HPDE6-E6E7 (cell line): ENCODE measurements at regions not wholly inside any gene's neighbourhood (a gene's known extent, or its start where the extent isn't known, plus 50 kb on each side); places are given as distances from the start of the nearest gene placed in this dataset.
A peak's percentile ranks its signal among the peaks of the same experiment; 100 is the strongest.
"Not testable (repeated sequence)": the region's sequence is repeated elsewhere in the genome, so short reads cannot be mapped to it uniquely, and the experiment has no call there.

ENCODE experiments used
- DNase-seq: peaks from one replicate; pipeline ENCODE4 v3.0.0; 2011; ENCODE audit warnings: missing footprints; ENCODE audit errors: extremely low spot score

DNA sequence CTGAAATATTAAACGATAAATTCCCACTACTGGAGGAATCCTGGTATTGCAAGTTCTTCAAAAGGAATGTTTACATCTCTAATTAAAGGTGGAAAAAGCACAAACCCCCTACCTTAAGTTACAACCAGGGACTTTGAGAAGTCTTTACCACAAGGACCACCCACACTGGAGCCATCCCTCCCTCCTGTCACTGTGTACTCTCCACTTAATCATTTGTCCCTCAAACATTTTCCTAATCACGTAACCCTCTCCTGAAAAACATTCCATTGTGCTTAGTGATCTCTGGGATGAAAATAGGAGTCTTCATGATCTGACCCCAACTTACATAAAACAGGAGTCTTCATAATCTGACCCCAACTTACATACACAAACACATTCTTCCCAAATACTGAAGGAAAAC, 85.7 kb downstream of the SUCLG1 start:
- no peak for DNase-seq

DNA sequence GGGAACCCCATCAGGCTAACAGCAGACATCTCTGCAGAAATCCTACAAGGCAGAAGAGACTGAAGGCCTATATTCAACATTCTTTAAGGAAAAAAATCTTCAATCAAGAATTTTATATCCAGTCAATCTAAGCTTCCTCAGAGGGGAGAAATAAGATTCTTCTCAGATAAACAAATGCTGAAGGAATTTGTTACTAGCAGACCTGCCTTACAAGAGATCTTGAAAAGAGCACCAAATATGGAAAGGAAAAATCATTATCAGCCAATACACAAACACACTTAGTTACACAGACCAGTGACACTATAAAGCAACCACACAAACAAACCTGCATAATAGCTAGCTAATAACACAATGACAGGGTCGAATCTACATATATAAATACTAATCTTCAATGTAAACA, 96.5 kb downstream of the SUCLG1 start:
- no peak for DNase-seq

DNA sequence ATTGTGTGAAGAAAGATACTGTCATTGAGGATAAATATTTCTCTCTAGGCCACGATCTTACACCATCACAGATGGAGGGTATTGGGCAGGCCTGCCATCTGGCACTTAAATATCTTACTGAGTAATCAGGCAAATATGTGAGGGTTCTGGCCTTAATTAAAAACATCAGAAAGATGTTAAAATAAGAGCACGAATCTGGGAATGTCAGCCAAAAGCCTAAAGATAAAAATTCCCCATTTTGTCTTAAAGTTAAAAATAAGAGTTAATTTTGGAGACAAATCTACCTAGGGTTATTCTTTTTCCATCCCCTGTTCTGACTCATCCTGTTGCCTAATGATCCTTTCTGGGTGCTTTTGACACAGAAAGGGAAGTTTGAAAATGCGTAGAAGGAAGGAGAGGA, 121.0 kb downstream of the SUCLG1 start:
- DNase-seq: no peak

DNA sequence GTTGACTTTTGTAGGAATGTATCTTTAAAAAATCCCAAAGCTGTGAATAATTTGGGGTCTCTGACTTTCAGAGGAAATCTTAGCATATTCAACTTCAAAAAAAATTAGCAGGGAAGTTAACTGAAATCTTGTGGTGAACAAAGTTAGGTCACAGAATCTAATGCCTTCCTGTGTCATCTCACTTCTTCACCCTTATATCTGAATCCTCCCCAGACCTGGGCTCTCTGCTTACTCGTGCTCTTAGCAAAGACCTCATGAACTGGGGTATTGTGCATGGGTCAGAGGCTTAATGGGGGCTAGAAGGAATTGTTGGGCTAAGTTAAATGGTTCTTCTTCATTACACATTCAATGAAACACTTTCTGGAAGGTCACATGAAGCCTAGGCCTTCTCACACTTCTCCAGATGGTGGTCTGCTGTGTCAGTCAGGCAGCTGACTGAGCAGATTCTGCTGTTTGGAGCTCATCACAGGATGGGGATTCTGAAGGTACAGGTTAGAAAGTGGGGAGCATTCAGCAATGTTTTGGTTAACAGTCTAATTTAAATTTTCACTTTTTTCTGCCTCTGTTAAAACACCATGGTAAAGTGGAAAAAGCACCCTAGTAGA, 131.3 kb downstream of the SUCLG1 start:
- DNase-seq: no peak

DNA sequence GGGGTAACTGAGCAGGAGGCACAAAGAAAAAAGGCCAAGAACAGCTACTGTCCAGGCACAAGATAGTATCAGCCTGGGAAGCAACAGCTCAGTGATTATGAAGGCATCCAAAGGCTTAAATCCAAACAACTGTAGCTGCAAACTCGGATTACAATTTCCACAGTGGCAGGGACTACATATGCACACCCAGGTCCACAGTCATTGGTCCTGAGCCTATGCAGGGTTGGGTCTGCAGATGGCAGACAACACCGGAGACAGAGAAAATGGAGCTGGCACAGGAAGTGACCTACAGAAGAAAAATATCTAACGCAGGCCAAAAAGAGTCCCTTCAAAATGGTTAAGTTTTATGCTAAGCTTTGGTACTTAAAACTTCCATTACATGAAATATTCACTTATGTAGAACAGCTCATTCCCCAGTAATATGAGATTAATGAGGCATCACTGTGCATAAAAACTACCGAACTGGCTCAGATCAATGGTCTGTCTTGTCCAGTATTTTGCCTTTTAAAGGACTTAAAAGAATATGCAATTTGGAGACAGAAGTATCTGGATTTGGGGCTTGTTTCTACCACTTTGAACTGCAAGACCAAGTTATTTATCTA, 132.1 kb downstream of the SUCLG1 start:
- DNase-seq: no peak

DNA sequence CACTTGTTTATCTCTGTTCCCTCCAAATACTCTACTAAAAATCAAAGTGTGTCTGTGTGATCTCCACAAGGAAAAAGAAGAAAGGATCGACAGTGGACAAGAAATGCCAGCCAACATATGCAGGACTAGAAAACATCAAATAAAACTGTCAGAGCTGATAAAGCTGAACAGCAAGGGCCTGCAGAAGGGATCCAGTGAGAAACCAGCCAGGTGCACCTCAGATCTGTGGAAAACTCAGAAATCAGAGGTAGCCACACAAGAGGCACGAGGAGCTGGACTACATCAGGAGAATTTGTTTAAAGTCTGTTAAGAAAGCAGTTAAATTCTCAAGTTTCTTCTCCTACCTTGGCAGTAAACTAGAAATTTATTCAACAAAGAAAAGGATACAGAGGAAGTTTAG, 135.2 kb downstream of the SUCLG1 start:
- DNase-seq: no peak

DNA sequence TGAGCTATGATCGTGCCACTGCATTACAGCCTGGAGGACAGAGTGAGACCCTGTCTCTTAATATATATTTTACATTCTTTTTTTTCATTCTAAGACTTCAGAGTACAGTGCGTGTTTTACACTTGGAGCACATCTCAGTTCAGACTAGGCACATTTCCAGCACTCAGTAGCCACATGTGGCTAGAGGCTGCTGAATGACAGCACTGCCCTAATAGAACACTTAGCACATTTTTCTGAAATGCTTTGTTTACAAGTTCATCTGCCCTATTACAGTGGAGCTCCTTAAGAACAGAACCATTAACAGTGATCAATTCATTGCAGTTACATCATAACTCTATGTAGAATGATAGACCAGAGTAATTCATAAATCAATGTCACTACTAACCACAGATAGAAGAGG, 138.1 kb downstream of the SUCLG1 start:
- no peak for DNase-seq

DNA sequence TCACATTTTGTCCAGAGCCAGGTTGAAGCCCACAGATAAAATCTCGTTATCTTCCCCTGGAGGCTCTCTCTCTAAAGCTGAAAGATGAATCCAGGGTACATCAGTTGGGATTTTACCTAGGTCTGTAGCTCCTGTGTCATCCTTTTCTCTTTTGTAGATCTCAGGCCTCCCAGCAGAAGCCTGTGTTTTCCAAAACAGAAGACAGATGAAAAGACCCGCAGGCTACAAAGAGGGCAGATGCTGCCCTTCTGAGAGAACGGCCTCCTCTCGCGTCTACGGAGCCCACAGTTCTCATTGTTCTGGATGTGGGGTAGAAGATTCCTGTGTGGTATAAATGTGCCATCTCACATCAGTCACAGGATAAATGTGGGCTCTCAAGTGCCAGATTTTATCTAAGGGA, 139.5 kb downstream of the SUCLG1 start:
- DNase-seq: no peak

DNA sequence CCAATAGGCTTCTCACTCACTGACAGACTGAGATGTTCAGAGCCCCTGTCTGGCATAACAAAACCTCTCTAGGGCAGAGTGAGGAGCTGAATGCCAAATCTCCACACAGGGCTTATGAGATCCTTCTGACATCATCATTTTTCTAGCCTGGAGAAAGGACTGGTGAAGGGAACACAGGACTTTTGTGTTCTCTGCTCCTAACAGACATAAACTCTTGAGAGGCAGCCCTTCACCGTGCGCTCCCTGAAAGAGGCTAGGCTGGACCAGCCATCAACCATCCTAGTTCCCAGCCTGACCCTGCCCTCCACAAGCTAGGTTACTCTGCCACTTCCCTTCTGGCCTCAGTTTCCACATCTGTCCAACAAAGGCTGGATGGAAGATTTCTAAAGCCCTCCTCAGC, 141.9 kb downstream of the SUCLG1 start:
- no peak for DNase-seq

DNA sequence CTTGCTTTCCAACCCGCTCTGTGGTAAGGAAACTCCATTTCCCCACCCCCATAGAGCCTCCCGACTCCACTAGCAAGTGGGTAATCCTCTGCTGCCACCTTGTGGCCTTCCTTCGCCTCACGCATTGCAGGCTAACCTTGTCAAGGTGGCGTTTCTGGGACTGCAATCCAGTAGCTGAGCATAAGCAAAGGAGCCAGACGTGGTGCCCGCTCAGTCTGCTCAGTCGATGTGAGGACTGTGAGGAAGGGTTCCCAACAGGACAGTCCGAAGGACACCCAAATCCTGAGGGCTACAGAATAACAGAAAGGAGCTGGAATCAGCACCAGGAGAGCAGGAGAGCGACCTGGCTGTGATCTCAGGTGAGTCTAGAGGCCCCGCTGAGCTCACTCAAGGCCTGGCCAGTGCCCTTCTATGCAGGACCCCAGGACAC, 144.2 kb downstream of the SUCLG1 start:
- DNase-seq: peak; percentile 75

DNA sequence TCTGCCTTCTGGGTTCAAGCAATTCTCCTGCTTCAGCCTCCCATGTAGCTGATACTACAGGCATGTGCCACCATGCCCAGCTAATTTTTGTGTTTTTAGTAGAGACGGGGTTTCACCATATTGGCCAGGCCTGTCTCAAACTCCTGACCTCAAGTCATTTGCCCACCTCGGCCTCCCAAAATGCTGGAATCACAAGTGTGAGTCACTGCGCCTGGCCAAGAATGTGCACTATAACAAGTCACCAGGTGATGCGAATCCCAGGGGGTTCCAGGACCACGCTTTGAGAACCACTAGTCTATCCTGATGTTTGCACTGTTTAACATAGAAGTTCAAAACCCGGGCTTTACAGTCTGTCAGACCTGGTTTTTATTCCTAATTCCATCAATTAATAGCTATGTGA, 144.8 kb downstream of the SUCLG1 start:
- no peak for DNase-seq

DNA sequence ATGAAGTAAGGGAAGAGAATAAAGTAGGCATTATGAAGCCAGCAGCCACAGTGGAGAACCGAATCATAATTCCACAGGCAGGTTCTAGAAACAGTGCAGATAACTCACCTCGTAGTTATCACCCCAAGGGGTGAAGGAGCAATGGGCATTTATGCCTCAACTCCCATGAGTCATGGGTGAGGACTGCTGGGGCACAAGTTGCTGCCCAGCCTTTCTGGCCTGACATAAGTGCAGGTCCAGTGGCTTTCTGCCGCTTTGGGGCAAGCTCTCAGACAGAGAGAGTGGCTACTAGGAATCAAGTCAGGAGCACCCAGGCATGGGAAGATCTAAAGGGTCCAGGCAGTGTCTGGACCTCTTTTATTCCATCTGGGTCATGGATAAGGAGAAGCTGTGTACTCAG, 149.8 kb downstream of the SUCLG1 start:
- no peak for DNase-seq

DNA sequence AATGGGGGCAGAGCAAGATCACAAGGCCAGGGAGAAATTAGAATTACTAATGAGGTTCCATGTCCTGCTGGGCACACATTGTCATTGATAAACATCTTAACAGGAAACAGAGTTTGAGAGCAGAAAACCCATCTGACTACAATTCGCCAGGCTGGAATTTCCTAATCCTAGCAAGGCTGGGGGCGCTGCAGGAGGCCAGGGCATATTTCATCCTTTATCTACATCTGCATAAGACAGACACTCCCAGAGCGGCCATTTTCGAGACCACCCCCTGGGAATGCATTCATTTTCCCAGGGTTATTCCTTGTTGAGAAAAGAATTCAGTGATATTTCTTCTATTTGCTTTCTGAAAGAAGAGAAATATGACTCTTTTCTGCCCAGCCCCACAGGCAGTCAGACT, 152.7 kb downstream of the SUCLG1 start:
- no peak for DNase-seq

DNA sequence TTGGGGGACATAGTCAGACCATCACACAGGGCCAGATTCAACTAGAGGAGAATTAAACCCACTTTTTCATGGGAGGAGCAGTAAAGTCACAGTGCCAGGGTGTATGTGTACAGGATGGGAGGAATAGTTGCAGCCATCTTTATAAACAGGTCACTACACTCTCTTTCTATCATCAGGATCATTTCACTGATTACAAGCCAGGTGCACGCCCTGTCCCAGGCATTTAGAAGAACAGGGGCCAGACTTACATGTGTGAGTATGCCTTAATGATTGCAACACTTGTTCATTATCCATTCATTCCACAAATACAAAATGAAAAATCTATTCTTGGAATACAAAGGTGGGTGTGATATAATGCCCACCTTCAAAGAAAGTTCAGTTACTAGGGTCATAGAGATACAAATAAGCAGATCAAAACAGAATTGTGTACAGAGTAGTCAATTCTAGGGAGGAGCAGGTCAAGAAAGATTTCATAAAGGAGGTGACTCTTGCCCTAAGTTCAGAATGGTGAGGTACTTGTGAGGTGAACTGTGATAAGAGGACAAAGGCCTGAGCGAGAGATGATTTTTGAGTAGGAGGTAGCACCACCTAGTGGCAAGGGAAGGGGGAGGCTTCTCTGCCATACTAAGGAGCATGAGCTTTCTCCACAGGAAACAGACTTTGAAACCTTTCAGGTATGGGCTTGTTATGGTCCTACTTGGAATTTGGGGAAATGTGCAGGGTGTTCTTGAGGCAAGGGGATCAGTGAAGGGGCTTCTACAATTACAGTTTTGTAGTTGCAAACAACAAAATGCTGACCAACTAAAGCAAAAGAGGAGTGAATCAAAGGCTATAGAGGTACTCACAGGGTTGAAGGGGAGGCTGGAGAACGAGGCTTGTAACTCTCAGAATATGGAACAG, 156.3 kb downstream of the SUCLG1 start:
- peak; percentile 60 for DNase-seq

DNA sequence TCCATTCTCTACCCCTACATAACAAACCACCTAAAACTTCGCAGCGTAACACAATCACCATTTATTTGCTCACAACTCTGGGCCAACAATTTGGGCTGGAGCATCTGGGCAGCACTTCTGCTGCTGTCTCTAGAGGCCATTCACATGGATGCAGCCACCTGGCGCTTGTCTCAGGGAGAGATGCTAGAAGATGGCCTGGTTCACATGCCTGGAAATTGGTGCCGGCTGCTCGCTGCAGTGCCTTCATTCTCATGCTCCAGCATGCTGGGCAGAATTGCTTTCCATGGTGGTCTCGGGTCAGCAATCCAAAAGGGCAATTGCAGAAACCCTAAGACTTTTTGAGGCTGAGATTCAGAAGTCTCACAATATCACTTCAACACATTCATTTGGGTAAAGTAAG, 157.4 kb downstream of the SUCLG1 start:
- no peak for DNase-seq

DNA sequence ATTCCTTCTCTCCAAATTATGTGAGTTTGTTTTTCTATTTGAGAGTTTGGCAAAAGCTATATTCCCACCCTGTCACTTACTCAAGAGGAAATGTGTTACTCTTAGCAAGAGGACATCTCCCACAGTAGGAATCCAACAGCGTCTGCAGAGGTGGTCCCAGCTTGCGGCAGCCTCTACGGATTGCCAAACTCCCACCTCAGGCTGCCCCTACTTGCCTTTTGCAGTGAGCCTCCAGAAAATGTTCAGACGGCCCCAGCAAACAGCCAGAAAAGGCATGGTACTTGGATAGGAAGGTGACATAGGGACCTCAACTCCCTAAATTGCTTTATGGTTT, 158.4 kb downstream of the SUCLG1 start:
- DNase-seq: no peak

DNA sequence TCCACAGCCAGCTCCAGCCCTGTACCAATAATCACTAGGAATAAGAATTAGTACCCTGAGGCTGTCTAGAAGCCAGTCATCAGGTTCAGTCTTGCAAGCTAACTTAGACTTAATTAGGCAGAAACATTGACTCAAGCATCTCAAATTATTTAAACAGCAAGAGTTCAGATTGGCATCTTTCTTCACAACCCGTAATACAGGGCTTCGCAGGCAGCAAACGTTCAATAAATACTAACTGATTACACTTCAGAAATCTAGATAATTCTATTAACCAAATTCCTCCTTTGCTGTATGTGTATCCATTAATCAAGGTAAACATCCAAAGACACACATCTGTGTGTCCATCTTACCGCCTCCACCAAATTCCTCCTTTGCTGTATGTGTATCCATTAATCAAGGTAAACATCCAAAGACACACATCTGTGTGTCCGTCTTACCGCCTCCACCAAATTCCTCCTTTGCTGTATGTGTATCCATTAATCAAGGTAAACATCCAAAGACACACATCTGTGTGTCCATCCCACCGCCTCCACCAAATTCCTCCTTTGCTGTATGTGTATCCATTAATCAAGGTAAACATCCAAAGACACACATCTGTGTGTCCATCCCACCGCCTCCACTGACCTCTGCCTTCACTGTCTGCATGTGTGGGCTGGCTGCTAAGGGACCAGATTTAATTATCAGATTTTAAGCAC, 158.9 kb downstream of the SUCLG1 start:
- not testable (repeated sequence) for DNase-seq

DNA sequence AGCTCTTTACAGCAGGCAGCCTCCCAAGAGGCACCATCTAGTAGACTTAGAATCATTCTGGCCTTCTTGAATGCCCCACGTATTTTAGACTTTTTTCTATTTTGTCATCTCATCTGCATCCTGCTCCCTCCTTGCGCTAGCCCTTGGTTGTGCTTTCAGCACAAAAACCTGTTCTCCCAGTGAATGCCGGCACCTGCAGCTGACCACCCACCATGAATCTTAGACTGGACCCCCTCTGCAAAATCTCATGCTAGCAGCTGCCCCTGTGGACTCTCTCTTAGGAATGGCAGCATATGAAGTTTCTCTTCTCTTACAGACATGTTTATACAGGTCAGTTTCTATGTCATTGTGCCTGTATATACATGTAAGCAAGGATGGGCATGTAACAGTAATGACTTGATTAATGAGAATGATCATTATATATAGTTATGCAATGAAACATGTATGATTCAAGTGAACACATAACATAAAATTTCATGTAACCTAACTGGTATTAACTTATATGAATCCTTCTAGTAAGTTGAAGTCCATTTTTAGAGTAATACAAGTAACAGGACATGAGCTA, 159.8 kb downstream of the SUCLG1 start:
- DNase-seq: no peak

DNA sequence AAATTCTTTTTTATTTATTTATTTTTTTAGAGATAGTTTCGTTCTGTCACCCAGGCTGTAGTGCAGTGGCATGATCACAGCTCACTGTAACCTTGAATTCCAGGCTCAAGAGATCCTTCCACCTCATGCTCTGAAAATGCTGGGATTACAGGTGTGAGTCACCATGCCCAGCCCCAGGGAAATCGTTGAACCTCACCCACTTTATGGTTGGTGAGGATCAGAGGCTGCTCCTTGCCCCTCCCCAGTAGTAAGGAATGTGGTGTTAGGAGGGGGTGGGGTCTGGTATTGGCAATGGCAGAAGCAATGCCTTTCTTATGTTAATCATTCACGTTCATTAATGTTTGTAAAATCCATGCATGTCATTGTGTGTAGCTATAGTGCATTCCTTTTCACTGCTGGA, 161.9 kb downstream of the SUCLG1 start:
- peak; percentile 70 for DNase-seq

DNA sequence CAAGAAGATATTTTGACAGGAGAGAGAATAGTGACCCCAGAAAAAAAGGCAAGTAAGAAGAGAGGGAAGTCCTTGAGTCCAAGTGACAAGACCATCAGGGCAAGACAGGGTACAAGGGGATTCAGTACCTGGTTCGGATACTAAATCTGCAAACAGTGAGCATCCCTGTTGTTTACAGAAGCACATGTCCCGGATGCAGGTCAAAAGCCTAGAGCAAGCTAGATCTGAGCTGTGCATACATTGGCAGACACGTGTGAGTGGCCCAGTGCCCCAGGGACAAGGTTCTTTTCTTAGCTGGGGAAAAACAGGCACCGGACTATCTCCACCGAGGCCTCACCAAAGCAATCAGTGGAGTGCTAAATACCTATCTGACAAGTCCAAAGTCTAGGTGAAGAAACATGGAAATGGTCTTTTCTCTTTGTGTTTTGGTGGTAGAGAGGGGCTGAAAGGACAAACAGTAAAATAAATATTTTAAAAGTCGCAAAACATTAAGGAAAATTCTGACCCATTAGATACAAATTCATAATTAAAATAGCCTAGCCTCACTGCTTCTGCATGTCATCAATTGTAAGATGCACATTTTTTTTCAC, 165.2 kb downstream of the SUCLG1 start:
- DNase-seq: no peak

DNA sequence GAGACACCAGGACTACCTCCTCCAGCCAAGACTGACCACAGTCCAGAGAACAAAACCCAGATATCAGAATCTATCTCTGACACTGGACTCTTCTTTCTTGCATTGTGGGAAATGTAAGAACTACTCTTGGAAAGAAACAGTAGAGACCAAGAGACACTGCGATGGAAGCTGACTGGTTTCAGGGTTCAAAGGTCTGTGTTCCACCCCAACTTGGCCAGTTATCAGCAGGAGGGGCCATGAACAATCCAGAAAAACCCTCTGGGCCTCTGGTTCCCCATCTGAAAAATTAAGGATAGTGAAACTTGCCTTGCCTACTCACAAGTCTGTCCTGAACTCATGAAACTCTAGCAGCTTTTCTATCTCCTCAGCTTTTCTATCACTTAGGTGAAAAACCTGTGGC, 166.5 kb downstream of the SUCLG1 start:
- DNase-seq: no peak

DNA sequence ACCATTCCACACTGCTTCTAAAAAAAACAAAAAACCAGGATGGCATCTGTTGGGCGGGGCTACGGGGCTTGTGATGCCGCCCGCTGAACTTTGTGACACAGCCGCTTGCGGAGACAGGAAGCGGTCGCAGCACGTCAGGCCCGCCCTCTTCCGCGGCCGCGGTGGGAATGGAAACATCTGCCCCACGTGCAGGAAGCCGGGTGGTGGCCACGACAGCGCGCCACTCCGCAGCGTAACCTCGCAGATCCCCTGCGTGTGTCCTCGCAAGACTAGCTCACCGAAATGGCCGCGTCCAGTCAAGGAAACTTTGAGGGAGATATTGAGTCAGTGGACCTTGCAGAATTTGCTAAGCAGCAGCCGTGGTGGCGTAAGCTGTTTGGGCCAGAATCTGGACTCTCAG, 168.5 kb downstream of the SUCLG1 start:
- no peak for DNase-seq
